GM21825 (cell line): ENCODE measurements at regions not wholly inside any gene's neighbourhood (a gene's known extent, or its start where the extent isn't known, plus 50 kb on each side); places are given as distances from the start of the nearest gene placed in this dataset.
A peak's percentile ranks its signal among the peaks of the same experiment; 100 is the strongest.

Source experiments
- ATAC-seq: cut with Tn5 transposase; IDR thresholded peaks from one replicate; pipeline ENCODE4 v1.9.1; 2021; ENCODE audit warnings: mild to moderate bottlenecking, moderate library complexity; ENCODE audit not compliant: unreplicated experiment

DNA sequence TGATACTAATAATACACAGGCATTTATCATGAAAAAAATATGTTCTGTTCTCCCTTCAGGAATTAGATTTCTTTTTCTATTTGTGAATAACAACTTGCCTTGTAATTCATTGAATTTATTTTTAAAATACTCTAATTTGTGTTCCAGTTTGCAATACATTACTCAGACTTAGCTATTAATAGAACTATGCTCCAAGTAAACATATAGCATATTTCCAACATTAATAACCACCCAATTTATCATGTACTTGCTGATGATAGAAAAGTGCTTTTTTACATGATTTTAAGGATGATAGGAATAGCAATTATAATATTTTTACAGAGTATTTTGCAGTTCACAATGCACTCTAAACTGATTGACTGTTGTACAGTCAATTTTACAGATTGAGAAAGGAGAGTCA, 338.8 kb upstream of the SEMA3D start:
- ATAC-seq: no peak

DNA sequence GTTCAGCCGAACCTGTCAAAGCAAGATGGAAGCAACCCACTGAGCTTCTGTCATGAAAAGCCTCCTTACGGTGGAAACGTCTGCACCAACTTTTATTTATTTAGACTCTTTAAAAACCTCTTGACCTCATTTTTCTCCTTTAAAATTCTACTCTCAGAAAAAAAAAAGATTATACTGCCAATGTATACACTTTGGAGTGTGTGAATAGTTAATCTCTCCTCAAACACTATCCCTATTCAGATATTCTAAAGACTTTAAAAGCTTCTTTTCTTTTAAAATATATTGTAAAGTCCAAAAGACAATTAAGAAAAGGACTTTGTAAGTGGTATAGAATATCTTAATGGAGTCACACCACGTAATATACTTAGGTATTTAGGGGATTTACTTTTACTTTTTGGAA, 335.2 kb upstream of the SEMA3D start:
- ATAC-seq: no peak

DNA sequence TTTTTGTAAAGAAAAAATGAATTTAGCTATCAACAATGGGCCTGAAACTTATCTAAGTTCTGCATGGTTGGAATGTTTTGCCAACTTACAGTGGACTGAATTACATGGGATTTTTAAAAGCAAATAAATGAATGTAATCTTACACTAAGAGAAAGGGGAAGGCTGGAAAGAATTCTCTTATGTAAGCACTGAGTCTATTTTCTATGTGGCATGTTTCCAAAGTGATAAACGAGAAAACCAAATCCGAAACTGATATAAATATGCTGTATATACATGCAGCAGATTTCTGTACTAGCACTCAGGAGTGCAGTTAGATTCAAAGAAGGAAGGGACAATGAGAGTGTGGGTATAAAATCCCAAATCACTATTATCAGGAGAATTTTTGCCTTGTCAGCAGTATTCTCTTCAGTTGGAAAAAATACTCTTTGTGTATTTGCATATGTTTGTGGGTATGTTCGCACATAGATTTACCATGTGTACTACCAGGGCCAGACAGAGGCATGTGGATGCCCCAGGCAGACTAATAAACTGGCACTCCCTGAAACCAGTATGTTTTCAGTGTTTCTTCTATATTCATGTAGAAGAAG, 334.3 kb upstream of the SEMA3D start:
- ATAC-seq: no peak

DNA sequence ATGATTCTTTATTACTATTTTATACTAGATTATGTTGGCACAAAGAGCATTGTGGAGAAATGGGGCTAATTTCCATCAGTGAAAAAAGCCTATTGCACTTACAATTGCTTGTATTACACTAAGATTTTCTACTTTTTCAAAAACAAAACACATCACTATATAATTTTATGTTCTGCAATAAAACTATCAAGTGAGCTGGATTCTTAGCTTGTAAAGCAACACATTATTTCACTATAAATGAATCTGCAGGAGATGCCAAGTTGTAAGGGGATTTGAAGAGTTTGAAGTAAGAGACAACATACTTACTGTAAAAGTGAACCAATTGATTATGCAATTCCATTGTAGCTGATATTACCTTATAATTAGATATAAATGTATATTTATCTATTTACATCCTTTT, 333.3 kb upstream of the SEMA3D start:
- ATAC-seq: no peak

DNA sequence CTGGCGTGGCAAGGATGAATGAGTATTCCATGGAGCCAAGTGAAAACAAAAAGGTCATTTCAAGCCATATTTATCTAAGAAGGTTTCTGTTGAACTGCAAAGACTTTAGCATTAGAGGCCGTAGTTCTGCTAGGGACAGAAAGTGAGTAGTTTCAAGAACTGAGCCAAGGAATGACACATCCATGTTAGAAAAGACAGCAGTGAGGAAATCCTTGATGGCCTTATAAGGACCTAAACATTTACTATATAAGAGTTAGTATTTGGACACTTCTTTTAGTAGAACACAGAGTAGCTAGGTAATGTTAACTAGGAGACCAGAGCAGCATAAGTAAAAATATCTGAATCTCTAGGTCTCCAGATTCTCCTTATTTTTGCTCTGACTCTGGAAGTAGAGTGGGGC, 329.8 kb upstream of the SEMA3D start:
- no peak for ATAC-seq

DNA sequence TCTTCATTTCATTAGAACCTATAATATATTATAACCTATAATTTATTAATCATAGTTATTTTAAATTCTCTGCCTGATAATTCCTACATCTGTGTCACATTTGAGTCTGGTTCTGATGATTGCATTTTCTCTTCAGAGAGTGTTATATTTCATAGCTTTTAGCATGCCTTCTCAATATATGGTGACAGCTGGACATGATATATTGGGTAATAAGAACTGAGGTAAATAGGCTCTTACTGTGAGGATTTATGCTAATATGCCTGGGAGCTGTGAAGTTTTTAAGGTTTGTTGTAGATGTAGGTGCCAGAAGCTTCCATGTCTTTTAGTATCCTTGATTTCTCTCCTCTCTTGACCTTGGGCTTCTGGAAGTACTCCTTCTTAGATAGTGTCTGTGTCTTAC, 325.9 kb upstream of the SEMA3D start:
- ATAC-seq: no peak

DNA sequence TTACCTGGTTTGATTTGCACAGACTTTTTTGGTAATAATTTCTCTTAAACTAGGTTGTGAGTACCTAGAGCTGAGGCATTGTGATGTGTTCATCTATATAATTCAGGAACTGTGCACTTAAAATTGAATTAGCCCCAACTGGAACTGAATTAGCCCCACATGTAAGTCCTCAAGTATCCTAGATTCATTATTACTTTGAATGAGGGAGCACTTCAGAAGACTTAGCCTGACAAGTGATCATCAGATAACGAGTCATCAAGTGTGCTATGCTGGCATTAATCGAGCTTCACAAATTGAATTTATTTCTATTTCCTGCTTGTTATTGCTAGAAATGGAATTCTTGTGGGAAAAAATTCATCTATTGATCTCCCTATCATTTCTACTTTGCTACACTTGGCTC, 323.4 kb upstream of the SEMA3D start:
- no peak for ATAC-seq

DNA sequence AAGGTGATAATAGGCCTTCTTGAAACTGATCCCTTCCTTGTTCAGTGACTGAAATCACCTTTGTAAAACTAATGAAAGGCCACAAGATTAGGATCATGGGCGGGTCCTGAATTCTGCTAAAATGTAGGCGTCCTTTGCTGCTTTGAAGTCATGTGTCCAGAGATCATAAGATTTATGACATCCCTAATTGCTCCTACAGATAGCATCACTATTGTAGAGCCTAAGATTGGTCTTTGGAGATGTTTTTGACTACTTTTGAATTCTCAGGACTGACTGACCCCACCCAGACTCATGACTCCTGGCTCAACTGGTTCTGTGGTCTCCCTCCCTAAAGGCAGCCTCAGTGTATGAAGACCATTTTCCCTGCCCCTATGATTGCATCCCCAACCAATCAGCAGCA, 322.6 kb upstream of the SEMA3D start:
- ATAC-seq: no peak

DNA sequence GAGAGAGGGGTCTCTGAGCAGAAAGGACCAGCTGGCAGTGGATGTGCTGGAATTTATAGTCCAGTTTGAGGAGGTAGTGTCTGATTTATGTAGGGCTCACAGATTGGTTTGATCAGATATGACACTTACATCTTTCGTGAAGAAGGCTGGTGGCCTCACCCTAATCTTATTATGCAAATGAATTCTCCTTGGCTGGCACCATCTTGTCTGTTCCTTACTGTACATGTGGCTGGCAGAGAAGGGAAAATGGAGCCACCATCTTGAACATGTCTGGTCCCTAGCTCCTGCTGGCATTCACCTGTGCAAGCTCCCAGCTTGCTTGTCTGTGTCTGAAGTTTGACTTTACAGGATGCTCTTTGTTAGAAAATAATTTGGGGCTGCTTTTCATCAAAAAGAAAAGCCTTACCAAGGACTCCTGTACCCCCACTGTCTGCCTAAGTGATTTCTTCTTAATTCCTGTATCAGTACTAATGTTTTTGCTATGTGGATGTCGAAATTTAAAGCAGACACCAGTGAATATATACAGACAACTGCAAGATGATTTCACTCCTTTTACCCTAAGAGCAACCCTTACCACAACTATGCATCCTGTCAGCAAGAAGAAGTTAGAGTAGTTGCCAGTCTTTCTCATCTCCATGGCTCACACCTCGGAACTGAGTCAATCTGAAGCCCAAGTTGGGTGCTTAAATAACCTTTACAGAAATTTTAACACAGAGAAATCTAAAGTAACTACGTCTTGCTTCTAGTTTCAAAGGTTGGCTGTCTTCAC, 322.0 kb upstream of the SEMA3D start:
- ATAC-seq: no peak

DNA sequence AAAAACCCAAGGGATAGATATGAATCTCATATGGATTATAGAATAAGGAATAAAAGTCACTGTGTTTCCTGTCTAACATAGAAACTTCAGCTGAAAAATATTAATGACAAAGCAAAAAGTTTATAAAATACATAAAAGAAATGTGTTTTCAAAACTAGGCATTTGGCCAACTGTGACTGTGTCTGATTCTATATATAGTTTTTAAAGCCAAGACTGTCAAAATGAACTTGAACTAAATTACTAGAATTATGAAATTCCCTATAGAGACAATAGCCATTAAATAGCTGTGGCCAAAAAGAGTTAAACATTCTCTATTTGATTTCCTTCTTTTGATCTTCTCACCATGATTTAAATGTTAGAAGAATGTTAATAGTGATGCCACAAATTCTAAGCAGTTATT, 311.2 kb upstream of the SEMA3D start:
- ATAC-seq: no peak

DNA sequence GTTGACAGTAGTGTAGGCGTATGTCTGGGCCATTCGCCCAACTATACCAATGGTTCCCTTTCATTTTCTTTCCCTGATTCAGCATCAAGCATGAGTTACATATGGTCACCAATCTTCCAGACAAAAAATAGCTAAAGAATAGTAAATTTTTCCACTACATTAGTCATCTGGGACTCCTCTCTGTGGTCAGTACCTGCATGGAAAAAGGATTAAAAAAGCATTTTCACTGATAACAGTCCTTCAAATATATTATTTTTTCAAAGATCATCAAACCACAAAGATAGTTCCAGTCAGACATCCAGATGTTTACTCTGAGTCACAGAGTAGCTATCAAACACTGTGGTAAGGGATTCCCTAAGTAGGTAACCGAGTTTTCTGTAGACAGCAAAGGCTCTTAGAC, 302.6 kb upstream of the SEMA3D start:
- ATAC-seq: no peak

DNA sequence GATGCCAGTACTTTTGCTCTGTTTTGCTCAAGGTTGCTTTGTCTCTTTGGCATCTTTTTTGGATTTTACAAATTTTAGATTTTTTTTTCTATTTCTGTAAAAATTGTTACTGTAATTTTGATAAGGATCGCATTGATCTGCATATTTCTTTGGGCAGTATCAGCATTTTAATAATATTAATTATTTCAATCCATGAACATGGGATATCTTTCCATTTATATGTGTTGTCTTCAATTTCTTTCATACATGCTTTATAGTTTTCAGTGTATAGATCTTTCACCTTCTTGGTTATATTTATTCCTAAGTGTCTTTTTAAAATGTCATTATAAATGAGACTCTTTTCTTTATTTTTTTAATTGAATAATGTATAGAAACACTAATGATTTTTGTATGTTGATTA, 301.6 kb upstream of the SEMA3D start:
- no peak for ATAC-seq

DNA sequence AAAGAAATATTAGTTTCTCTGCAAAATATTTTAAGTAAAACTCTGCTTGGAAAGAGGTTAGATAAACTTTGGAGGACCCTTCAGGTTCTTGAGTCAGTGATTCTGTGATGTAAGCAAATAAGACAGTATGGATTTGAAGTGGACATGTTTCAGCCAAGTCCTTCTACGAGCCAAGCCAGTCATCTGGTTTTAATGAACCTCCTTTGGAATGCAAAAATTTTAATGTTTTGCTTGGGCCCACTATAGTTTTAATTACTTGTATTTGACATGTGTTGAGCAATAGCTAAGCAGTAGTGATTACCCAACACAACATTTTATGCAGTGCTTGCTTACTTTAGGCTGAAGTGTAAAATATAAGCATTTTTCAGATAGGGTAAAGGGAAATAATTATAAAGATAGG, 296.3 kb upstream of the SEMA3D start:
- ATAC-seq: no peak

DNA sequence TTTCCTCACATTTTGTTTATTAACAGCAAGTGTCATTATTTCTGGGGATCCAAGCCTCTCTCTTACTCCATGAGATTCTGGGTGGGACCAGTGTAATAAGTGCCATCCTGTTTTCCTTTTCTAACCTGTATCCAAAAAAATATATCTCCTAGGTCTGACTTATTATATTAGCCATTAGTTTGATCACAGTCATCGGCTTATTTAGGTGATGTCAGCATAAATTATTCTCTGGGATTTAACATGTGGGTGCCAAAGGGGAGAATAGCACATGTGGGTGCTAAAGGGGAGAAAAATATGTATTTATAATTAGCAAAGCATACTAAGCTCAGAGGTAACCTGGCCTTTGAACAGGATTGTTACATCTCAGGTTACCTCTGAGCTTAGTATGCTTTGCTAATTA, 293.8 kb upstream of the SEMA3D start:
- ATAC-seq: no peak

DNA sequence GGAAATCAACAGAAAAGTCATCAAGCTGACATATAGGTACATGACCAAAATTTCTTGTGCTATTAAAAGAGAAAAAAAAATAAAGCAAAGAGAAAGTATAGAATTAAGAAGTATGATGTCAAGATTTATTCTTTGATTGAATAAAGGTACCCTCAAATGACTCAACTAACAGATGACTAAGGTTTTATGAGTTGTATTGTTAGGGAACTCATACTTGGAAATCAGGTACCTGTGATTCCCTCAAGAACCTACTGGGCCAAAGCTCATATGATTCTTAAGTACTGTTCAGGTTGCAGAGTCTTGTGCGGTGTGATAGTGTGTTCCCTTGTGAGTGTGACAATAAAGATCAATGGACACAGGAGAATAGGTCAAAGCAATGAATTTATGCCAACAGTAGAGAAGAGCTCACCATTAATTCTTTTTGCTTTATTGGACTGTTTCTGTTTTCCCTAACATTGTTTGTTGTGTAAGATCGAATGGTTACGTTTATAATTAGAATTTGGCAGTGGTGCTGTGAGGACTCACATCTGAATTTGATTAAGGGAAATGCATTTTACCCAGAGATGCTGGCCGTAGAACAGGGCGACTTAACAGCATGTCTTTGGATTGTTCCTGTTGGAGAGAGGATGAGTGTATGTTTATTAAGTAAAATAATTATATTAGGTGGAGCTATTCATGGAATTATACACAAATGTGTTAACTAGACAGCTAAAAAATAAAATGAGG, 293.2 kb upstream of the SEMA3D start:
- ATAC-seq: no peak

DNA sequence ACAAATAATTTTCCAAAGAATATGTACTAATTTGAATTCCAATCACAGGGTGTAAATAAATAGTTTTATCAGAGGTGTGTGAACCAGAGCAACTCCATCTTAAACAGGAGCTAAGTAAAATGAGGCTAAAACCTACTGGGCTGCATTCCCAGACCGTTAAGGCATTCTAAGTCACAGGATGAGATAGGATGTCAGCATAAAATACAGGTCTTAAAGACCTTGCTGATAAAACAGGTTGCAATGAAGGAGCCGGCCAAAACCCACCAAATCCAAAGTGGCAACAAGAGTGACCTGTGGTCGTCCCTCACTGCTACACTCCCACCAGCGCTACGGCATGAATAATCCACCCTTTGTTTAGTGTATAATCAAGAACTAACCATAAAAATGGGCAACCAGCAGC, 291.7 kb upstream of the SEMA3D start:
- ATAC-seq: no peak

DNA sequence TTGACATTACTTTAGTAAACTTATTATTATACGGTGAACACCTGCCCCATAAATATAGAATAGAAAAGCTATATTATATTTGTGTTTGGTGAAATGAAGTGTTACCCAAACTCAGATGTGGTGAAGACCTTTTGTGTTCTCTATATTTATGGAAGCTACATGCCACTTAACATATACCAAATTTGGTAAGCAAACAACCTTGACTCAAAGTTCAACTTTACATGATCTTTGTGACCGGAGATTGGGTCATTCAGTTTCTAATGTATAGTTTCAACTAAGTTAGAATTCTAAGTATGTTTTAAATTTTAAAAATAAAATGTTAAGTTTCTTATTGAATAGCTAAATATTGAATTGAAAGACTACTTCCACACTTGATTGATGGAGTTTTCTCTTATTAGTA, 288.6 kb upstream of the SEMA3D start:
- ATAC-seq: no peak

DNA sequence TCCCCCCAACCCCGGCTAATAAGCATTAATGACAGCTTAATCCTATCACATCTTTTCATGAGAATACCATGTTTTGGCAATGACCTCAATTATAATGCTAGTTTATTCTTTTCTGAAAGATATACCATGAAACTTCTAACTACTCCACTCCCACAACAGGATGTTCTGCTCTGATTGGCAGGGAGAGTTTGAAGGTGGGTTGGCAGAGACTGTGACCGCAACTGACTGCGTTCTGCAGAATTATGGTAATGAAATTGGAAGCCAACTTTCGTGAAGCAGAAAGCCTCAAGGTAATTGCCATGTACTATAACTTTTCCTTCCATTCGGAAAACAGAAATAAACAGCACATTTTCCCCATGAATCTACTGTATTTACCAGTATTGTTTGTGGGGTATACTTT, 288.2 kb upstream of the SEMA3D start:
- no peak for ATAC-seq

DNA sequence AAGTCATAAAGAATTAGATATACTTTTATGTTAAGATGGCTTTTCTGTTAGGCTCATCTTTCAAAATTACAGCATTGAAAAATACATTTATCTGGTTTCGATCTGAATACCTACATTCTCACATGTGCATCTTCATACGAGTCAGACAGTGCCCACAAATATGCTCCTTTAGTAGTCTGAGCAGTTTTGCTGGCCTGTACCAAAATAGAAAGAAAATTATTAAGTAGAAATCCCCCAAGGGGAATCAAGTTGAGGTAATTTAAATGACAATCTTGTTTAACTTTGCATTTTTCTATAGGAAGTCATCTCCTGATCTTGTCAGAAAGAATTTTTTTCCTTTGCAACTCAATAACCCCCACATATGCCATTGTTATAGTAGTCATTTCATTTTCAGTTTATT, 287.4 kb upstream of the SEMA3D start:
- peak; percentile 71 for ATAC-seq

DNA sequence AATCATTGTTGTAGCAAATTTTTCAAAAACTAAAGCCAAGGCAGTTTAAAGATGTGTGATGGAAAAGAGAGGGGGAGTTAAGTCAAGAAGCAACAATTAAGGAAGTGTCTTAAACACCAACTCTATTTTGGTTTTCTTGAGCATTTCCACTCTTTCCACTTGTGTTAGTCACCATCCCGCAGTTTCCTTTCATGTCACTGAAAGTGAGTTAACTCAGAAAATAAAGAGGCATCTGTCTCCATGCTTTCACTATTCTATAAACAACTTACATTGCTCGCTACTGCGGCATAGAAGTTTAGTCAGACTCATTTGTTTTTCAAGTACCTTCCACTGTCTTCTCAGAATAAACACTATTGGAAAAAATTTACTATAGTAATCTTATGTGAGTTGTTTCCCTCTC, 284.9 kb upstream of the SEMA3D start:
- ATAC-seq: peak; percentile 54

DNA sequence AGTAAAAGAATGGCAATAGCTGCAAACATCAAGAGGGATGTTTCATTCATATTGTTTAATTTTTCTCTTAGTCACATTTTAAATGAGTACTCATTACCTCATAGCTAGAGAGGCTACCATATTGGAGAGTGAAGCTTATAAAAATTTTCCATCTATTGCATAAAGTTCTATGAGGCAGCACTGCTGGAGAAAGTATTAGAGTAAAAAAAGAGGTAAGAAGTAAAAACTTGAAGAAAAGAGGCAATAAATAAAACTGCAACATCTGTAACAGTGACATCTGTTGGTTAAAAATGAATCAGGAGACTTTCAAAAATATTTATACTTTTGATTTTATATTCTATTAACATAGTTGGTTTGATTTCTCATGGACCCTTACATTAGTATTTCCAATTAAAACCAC, 284.5 kb upstream of the SEMA3D start:
- ATAC-seq: no peak

DNA sequence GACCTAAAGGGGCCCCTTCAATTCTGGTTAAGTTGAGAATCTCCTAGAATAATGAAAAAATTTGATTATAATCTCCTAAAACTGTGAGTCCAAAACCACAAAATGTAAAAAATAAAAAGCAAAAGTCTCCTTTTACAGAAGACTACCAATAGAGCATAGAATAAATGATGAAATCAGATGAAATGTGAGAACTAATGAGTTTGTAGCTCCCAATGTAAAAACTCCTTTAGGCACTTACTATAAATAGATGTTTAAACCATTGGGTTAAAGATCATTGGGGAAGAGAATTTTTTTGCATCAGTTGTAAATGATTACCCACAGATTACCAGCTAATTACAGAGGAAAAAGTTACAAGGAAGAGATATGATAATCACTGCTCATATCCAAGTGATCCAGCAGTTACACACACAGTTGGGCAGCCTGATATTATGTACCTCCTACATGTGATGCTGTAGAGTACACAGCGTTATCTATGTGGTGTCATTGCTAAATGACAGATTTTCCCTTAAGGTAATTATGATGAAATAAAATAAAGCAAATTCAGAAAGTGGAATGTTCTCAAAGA, 282.7 kb upstream of the SEMA3D start:
- ATAC-seq: no peak
